B cell (primary cell): ENCODE measurements at regions not wholly inside any gene's neighbourhood (a gene's known extent, or its start where the extent isn't known, plus 50 kb on each side); places are given as distances from the start of the nearest gene placed in this dataset.

ENCODE experiments used
- CTCF ChIP-seq: fragments of 200-600 bp; IDR thresholded peaks from one replicate; pipeline ENCODE4 v1.8.0; 2022; ENCODE audit warnings: antibody characterized with exemption, mild to moderate bottlenecking
- EZH2 ChIP-seq: IDR thresholded peaks from 2 replicates; pipeline ENCODE4 v1.6.1; 2012; ENCODE audit warnings: borderline replicate concordance, low read depth, mild to moderate bottlenecking, moderate library complexity, low read length; ENCODE audit not compliant: insufficient read depth, poor library complexity, severe bottlenecking

- TF ChIP-seq CTCF = no peak
- no peak for TF ChIP-seq EZH2
These were observed 122.4 kb downstream of the SLC25A47 start for GRCh38 chr14:100445436-100446088.
